ENCODE measurements at regions not wholly inside any gene's neighbourhood (a gene's known extent, or its start where the extent isn't known, plus 50 kb on each side); places are given as distances from the start of the nearest gene placed in this dataset.

GRCh38 chr2:12407160-12407559 is 309.6 kb upstream of the TRIB2 start:
- intact Hi-C loops (cut with micrococcal nuclease): no loop called here
- Mint-ChIP-seq H3K27me3 (peaks cover 0 to 1% of the 10 kb centered on the region in 2 donors), H3K4me3 (no peak overlapping the region), H3K36me3 (peaks cover 0 to 8% of the 10 kb centered on the region in 2 donors), H3K4me1 (peaks cover 0 to 2% (median 1%) of the 10 kb centered on the region in 4 donors), H3K27ac (no peak overlapping the region), H3K9me3 (peaks cover 0 to 8% (median 1%) of the 10 kb centered on the region in 8 donors)
- Histone ChIP-seq H3K9me3 (ENCODE audit: control insufficient read depth in 1 of 2, low read length in 2 of 2) (no peaks in the 10 kb centered on the region), H3K27me3 (ENCODE audit: insufficient read depth, low read length) (no peaks in the 10 kb centered on the region), H3K36me3 (ENCODE audit: insufficient read depth, low read length) (no peaks in the 10 kb centered on the region), H3K4me3 (ENCODE audit: low read length in 2 of 2) (no peak overlapping the region), H3K4me1 (ENCODE audit: insufficient read depth, low read length) (peaks cover 6% of the 10 kb centered on the region), H3K27ac (ENCODE audit: low read depth, low read length) (no peak overlapping the region)
- ChIA-PET CTCF (ENCODE audit: partially characterized antibody) (interaction anchor here (1.3 kb wide), 1 partner anchor 309 kb away, joined by 5 read pairs; the partner anchor contains the start of gene TRIB2), POLR2A (ENCODE audit: partially characterized antibody) (no interaction called here)
- DNase-seq: no peak

GRCh38 chr2:12412898-12413305 is 303.8 kb upstream of the TRIB2 start:
- Mint-ChIP-seq H3K4me1 (peaks cover 26 to 51% (median 31%) of the 10 kb centered on the region in 4 donors), H3K27ac (peak overlapping the region in 6 of 7 donors; percentile 64 to 87 (median 82)), H3K36me3 (no peaks in the 10 kb centered on the region), H3K9me3 (peaks cover 0 to 4% (median 0%) of the 10 kb centered on the region in 8 donors), H3K27me3 (no peaks in the 10 kb centered on the region), H3K4me3 (peak overlapping the region in 5 of 8 donors; percentile 29 to 62 (median 51))
- peak; percentile 13 to 65 (median 31) for DNase-seq
- CTCF ChIA-PET (ENCODE audit: partially characterized antibody): interaction anchor here (1.7 to 5.7 kb wide), 5 partner anchors 12 to 517 kb away, joined by 4 to 105 read pairs (median 21); partner anchors contain the start of gene TRIB2
- H3K4me3 ChIP-seq (ENCODE audit: low read length in 2 of 2): no peak overlapping the region
- H3K27me3 ChIP-seq (ENCODE audit: insufficient read depth, low read length): no peaks in the 10 kb centered on the region
- H3K9me3 ChIP-seq (ENCODE audit: control insufficient read depth in 1 of 2, low read length in 2 of 2): no peaks in the 10 kb centered on the region
- no peak overlapping the region for H3K27ac ChIP-seq (ENCODE audit: low read depth, low read length)
- H3K4me1 ChIP-seq (ENCODE audit: insufficient read depth, low read length): peaks cover 36% of the 10 kb centered on the region
- H3K36me3 ChIP-seq (ENCODE audit: insufficient read depth, low read length): no peaks in the 10 kb centered on the region
- POLR2A ChIA-PET (ENCODE audit: partially characterized antibody): interaction anchor here (0.8 kb wide), 2 partner anchors 304 to 377 kb away, joined by 3 to 7 read pairs; partner anchors contain the start of gene TRIB2
- intact Hi-C loops (cut with micrococcal nuclease): no loop called here

- CTCF ChIA-PET (ENCODE audit: partially characterized antibody): interaction anchor here (0.7 to 5.7 kb wide), 14 partner anchors 18 to 591 kb away, joined by 3 to 105 read pairs (median 6); partner anchors contain the start of gene TRIB2
- Mint-ChIP-seq H3K4me1 (peaks cover 33 to 70% (median 47%) of the 10 kb centered on the region in 4 donors), H3K9me3 (peaks cover 0 to 3% (median 0%) of the 10 kb centered on the region in 8 donors), H3K27ac (peak overlapping the region in 3 of 7 donors; percentile 17 to 57 (median 43)), H3K27me3 (no peaks in the 10 kb centered on the region), H3K36me3 (no peaks in the 10 kb centered on the region), H3K4me3 (no peak overlapping the region)
- no peak for DNase-seq
- Histone ChIP-seq H3K4me1 (ENCODE audit: insufficient read depth, low read length) (peaks cover 48% of the 10 kb centered on the region), H3K4me3 (ENCODE audit: low read length in 2 of 2) (no peak overlapping the region), H3K27ac (ENCODE audit: low read depth, low read length) (no peak overlapping the region), H3K9me3 (ENCODE audit: control insufficient read depth in 1 of 2, low read length in 2 of 2) (no peaks in the 10 kb centered on the region), H3K27me3 (ENCODE audit: insufficient read depth, low read length) (no peaks in the 10 kb centered on the region), H3K36me3 (ENCODE audit: insufficient read depth, low read length) (no peaks in the 10 kb centered on the region)
- POLR2A ChIA-PET (ENCODE audit: partially characterized antibody): interaction anchor here (1.2 to 4.8 kb wide), 4 partner anchors 294 to 515 kb away, joined by 3 to 58 read pairs (median 4); partner anchors contain the start of gene TRIB2
- intact Hi-C loops (cut with micrococcal nuclease): loop anchor here (5.0 kb wide), 2 partner anchors 87 to 142 kb away; no protein-coding TSS in a partner anchor
These were observed 301.2 kb upstream of the TRIB2 start for GRCh38 chr2:12415536-12415935.

DNA sequence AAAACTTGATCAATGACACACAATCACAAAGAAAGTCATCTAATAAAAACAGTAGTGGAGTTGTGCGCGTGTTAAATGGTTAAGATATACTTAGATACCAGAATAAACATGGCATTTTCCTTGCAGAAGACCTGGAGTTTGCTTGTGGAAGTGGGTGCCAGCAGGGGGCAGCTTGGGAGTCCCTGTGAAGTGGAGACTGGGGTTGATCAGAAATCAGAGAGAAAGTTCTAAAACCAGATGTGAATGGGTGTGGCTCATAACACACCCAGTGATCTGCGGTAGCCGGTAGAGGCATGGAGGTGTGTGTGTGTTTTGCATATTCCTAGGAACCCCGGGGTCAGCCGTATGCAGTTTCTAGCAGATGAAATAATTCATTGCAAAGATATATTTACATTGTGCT is 300.1 kb upstream of the TRIB2 start:
- Histone ChIP-seq H3K9me3 (ENCODE audit: control insufficient read depth in 1 of 2, low read length in 2 of 2) (no peaks in the 10 kb centered on the region), H3K4me3 (ENCODE audit: low read length in 2 of 2) (no peak overlapping the region), H3K27me3 (ENCODE audit: insufficient read depth, low read length) (no peaks in the 10 kb centered on the region), H3K36me3 (ENCODE audit: insufficient read depth, low read length) (no peaks in the 10 kb centered on the region), H3K4me1 (ENCODE audit: insufficient read depth, low read length) (peaks cover 49% of the 10 kb centered on the region), H3K27ac (ENCODE audit: low read depth, low read length) (no peak overlapping the region)
- peaks cover 0 to 3% (median 0%) of the 10 kb centered on the region in 8 donors for H3K9me3 Mint-ChIP-seq
- DNase-seq: peak; percentile 64 to 71 (median 68)
- no peaks in the 10 kb centered on the region for H3K27me3 Mint-ChIP-seq
- H3K4me3 Mint-ChIP-seq: peak overlapping the region in 7 of 8 donors; percentile 9 to 68 (median 52)
- ChIA-PET CTCF (ENCODE audit: partially characterized antibody) (interaction anchor here (0.9 to 5.7 kb wide), 6 partner anchors 85 to 590 kb away, joined by 3 to 105 read pairs (median 20); partner anchors contain the start of gene TRIB2), POLR2A (ENCODE audit: partially characterized antibody) (interaction anchor here (1.2 to 4.8 kb wide), 3 partner anchors 292 to 514 kb away, joined by 3 to 58 read pairs (median 4); partner anchors contain the start of gene TRIB2)
- no peaks in the 10 kb centered on the region for H3K36me3 Mint-ChIP-seq
- H3K27ac Mint-ChIP-seq: peak overlapping the region in 6 of 7 donors; percentile 0 to 65 (median 46)
- intact Hi-C loops (cut with micrococcal nuclease): loop anchor here (1.0 to 5.0 kb wide), 7 partner anchors 86 to 591 kb away; partner anchors contain the start of gene TRIB2
- peaks cover 34 to 75% (median 49%) of the 10 kb centered on the region in 4 donors for H3K4me1 Mint-ChIP-seq

- peak overlapping the region in 1 of 7 donors; percentile 18 for H3K27ac Mint-ChIP-seq
- ChIA-PET POLR2A (ENCODE audit: partially characterized antibody) (interaction anchor here (4.8 kb wide), 1 partner anchor 299 kb away, joined by 58 read pairs; the partner anchor contains the start of gene TRIB2), CTCF (ENCODE audit: partially characterized antibody) (interaction anchor here (1.3 to 5.7 kb wide), 3 partner anchors 34 to 298 kb away, joined by 3 to 105 read pairs (median 5); partner anchors contain the start of gene TRIB2)
These were observed 298.9 kb upstream of the TRIB2 start for GRCh38 chr2:12417786-12418185.

DNA sequence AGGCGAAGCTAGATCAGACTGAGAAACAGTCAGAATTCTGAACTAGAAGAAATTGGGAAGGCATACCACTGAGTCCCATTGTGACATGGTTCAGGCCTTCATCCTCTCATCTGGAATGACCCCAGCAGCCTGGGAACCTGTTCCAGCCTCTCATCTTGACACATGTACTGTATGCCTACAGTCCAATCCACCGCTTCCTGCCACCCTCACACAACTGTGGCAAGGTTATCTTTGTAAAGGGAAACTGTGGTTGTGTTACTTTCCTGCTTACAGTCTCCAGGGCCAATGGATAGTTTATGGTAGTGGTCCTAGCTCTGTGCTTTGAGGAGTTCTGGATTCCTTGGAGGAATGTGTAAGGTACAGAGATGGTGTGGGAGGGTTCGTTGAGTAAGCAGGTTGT is 296.9 kb upstream of the TRIB2 start:
- intact Hi-C loops (cut with micrococcal nuclease): loop anchor here (5.0 kb wide), 2 partner anchors 82 to 137 kb away; no protein-coding TSS in a partner anchor
- Mint-ChIP-seq H3K27ac (no peak overlapping the region), H3K27me3 (no peaks in the 10 kb centered on the region), H3K4me3 (no peak overlapping the region), H3K4me1 (peaks cover 26 to 53% (median 40%) of the 10 kb centered on the region in 4 donors), H3K36me3 (no peaks in the 10 kb centered on the region), H3K9me3 (no peaks in the 10 kb centered on the region)
- CTCF ChIA-PET (ENCODE audit: partially characterized antibody): interaction anchor here (0.8 to 3.8 kb wide), 5 partner anchors 11 to 588 kb away, joined by 3 to 35 read pairs (median 5); partner anchors contain the start of gene TRIB2
- DNase-seq: no peak
- H3K27ac ChIP-seq (ENCODE audit: low read depth, low read length): no peak overlapping the region
- no peaks in the 10 kb centered on the region for H3K27me3 ChIP-seq (ENCODE audit: insufficient read depth, low read length)
- H3K9me3 ChIP-seq (ENCODE audit: control insufficient read depth in 1 of 2, low read length in 2 of 2): no peaks in the 10 kb centered on the region
- no peak overlapping the region for H3K4me3 ChIP-seq (ENCODE audit: low read length in 2 of 2)
- peaks cover 33% of the 10 kb centered on the region for H3K4me1 ChIP-seq (ENCODE audit: insufficient read depth, low read length)
- POLR2A ChIA-PET (ENCODE audit: partially characterized antibody): interaction anchor here (1.0 to 3.1 kb wide), 2 partner anchors 289 to 297 kb away, joined by 4 to 16 read pairs; partner anchors contain the start of gene TRIB2
- no peaks in the 10 kb centered on the region for H3K36me3 ChIP-seq (ENCODE audit: insufficient read depth, low read length)

More at GRCh38 chr2:12417786-12418185, 298.9 kb upstream of the TRIB2 start:
- H3K27me3 ChIP-seq (ENCODE audit: insufficient read depth, low read length): no peaks in the 10 kb centered on the region
- no peaks in the 10 kb centered on the region for H3K36me3 ChIP-seq (ENCODE audit: insufficient read depth, low read length)
- Mint-ChIP-seq H3K36me3 (no peaks in the 10 kb centered on the region), H3K4me1 (peaks cover 29 to 67% (median 43%) of the 10 kb centered on the region in 4 donors), H3K4me3 (peak overlapping the region in 1 of 8 donors; percentile 18), H3K27me3 (no peaks in the 10 kb centered on the region), H3K9me3 (peaks cover 0 to 3% (median 0%) of the 10 kb centered on the region in 8 donors)
- H3K4me3 ChIP-seq (ENCODE audit: low read length in 2 of 2): no peak overlapping the region
- DNase-seq: no peak
- peaks cover 37% of the 10 kb centered on the region for H3K4me1 ChIP-seq (ENCODE audit: insufficient read depth, low read length)
- H3K27ac ChIP-seq (ENCODE audit: low read depth, low read length): no peak overlapping the region
- intact Hi-C loops (cut with micrococcal nuclease): loop anchor here (5.0 kb wide), 2 partner anchors 85 to 140 kb away; no protein-coding TSS in a partner anchor
- H3K9me3 ChIP-seq (ENCODE audit: control insufficient read depth in 1 of 2, low read length in 2 of 2): no peaks in the 10 kb centered on the region

DNA sequence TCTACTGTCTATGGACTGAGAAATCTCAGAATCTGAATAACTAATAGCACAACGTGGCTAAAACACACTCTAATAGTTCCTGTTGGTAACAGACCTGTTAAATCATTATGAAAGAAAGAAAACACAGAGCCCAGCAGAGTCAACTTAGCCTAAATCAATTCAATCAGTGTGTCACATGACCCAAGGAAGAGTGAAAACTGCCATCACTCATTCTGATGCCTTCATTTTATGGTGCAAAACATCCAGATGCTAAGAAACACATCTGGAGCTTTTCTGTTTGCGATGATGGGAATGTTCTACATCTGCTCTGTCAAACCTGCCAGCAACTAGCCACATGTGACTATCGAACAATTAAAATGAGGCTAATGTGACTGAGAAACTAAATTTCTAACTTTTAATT is 295.7 kb upstream of the TRIB2 start:
- H3K4me1 Mint-ChIP-seq: peaks cover 23 to 48% (median 37%) of the 10 kb centered on the region in 4 donors
- H3K27ac Mint-ChIP-seq: peak overlapping the region in 2 of 7 donors; percentile 1 to 77
- H3K4me1 ChIP-seq (ENCODE audit: insufficient read depth, low read length): peaks cover 32% of the 10 kb centered on the region
- intact Hi-C loops (cut with micrococcal nuclease): no loop called here
- DNase-seq: no peak
- ChIA-PET CTCF (ENCODE audit: partially characterized antibody) (interaction anchor here (1.2 to 3.8 kb wide), 5 partner anchors 10 to 511 kb away, joined by 3 to 35 read pairs (median 5); partner anchors contain the start of gene TRIB2), POLR2A (ENCODE audit: partially characterized antibody) (interaction anchor here (3.1 kb wide), 1 partner anchor 296 kb away, joined by 16 read pairs; the partner anchor contains the start of gene TRIB2)
- H3K36me3 ChIP-seq (ENCODE audit: insufficient read depth, low read length): no peaks in the 10 kb centered on the region
- H3K27me3 Mint-ChIP-seq: no peaks in the 10 kb centered on the region
- H3K9me3 Mint-ChIP-seq: no peaks in the 10 kb centered on the region
- peak overlapping the region in 1 of 8 donors; percentile 17 for H3K4me3 Mint-ChIP-seq
- H3K4me3 ChIP-seq (ENCODE audit: low read length in 2 of 2): no peak overlapping the region
- no peaks in the 10 kb centered on the region for H3K36me3 Mint-ChIP-seq
- no peaks in the 10 kb centered on the region for H3K9me3 ChIP-seq (ENCODE audit: control insufficient read depth in 1 of 2, low read length in 2 of 2)
- no peak overlapping the region for H3K27ac ChIP-seq (ENCODE audit: low read depth, low read length)
- no peaks in the 10 kb centered on the region for H3K27me3 ChIP-seq (ENCODE audit: insufficient read depth, low read length)

All from CD4-positive, alpha-beta memory T cell (primary cell).